T47D (cell line): ENCODE measurements at regions not wholly inside any gene's neighbourhood (a gene's known extent, or its start where the extent isn't known, plus 50 kb on each side); places are given as distances from the start of the nearest gene placed in this dataset.
"Not testable (repeated sequence)": the region's sequence is repeated elsewhere in the genome, so short reads cannot be mapped to it uniquely, and the experiment has no call there.

Experiments
- DNase-seq, 2 experiments: peaks; one replicate each; pipeline versions ENCODE4 v3.0.0 to v3.0.0-alpha.2; 2011 to 2012; ENCODE audit warnings: low read depth in 1 of 2, low spot score in 1 of 2
- JUND ChIP-seq: IDR thresholded peaks from 2 replicates; pipeline ENCODE4 v1.6.1; 2012; ENCODE audit warnings: low read depth
- in situ Hi-C: cut with HindIII; loops from 2 replicates; pipeline ENCODE4 v1.10.0; 2016; ENCODE audit warnings: low sequenced_read_pairs, low pct_unique_long_range_greater_than_20kb

GRCh38 chr11:39365809-39366436, 2093.5 kb downstream of the LRRC4C start:
- in situ Hi-C loops: no loop called here
- TF ChIP-seq JUND: no peak
- peak in 1 of 2 experiments; percentile 77 for DNase-seq

DNA sequence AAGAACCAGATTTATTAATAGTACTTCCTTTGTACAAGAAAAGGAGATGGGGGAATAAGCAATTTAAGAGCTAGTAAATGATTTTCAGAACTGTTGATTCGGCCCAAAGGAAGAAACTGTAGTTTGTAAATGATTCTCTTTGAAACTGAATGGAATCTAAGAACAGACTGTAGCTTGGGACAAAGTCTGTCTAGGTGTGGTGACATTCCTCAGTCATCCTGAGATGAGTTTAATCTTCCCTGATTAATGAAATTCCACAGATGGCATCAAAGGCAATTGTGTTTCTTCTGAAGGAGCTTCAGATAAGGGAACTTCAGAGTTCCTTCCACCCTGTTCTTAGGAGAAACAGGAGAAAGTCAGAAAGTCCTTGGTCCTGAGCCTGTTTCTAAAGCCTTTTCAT, 2095.9 kb downstream of the LRRC4C start:
- in situ Hi-C loops: no loop called here
- no peak for TF ChIP-seq JUND

DNA sequence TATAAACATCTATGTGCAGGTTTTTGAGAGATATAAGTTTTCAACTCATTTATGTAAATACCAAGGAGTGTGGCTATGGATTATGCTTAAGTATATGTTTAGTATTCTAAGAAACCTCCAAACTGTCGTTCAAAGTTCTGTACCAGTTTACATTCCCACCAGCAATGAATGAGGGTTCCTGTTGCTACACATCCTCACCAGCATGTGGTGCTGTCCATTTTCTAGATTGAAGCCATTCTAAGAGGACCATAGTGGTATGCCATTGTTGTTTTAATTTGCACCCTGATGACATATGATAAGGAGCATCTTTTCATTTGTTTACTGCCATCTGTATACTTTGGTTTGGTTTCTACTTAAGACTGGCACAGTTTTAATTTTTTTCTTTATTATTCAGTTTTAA, 2097.9 kb downstream of the LRRC4C start:
- TF ChIP-seq JUND: no peak
- DNase-seq: no peak
- in situ Hi-C loops: no loop called here

More for the DNA sequence above, 2095.9 kb downstream of the LRRC4C start:
- DNase-seq: no peak

GRCh38 chr11:39345834-39346442, 2113.5 kb downstream of the LRRC4C start:
- in situ Hi-C loops: no loop called here
- no peak for DNase-seq
- no peak for TF ChIP-seq JUND

- in situ Hi-C loops: no loop called here
- DNase-seq: no peak
- TF ChIP-seq JUND: no peak
Observed at GRCh38 chr11:39341461-39341860, 2118.0 kb downstream of the LRRC4C start.

GRCh38 chr11:39333006-39333405, 2126.4 kb downstream of the LRRC4C start:
- in situ Hi-C loops: not testable (repeated sequence)

DNA sequence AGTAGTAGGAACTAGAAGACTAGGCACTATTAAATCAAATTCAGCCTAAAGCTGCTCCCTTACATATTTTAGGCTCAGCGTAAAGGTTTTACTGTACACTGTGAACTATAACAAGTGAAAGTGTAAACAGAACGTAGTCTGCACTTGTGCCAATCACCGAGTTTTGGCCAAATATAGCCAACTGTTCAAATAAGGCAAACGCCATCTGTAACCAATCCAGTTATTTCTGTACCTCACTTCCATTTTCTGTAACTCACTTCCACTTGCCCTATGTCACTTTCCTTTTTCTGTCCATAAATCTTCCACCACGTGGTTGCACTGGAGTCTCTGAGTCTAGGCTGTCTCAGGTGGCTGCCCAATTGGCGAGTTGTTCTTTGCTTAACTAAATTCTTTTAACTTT, 2132.2 kb downstream of the LRRC4C start:
- DNase-seq: peak in 1 of 2 experiments; percentile 57
- no peak for TF ChIP-seq JUND
- in situ Hi-C loops: no loop called here

More at GRCh38 chr11:39333006-39333405, 2126.4 kb downstream of the LRRC4C start:
- not testable (repeated sequence) for DNase-seq

DNA sequence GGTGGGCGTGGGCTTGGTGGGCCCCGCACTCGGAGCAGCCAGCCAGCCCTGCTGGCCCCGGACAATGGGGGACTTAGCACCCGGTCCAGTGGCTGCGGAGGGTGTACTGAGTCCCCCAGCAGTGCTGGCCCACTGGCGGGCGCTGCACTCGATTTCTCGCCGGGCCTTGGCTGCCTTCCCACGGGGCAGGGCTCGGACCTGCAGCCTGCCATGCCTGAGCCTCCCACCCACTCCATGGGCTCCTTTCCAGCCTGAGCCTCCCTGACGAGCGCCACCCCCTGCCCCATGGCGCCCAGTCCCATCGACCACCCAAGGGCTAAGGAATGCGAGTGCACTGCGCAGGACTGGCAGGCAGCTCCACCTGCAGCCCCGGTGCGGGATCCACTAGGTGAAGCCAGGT, 2147.6 kb downstream of the LRRC4C start:
- DNase-seq, in situ Hi-C loops: not testable (repeated sequence)

DNA sequence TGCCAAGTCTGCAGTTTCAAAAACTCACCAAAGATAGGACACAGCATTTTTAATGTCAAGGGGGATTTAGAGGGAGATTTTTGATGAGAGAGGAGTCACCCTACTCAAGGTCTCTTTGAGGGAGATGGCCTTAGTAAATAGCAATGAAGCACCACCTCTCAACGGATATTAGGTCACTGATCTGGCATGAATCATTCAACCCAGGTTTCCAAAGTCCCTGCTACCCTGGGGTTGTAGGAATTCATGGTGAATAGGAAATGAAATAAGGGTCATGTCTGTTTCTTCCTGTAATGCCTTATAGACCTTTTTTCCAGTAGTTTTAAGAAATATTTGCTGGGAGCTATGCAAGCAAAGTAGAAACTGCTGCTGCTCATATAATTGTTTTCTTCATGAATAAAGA, 2154.9 kb downstream of the LRRC4C start:
- in situ Hi-C loops: no loop called here
- no peak for TF ChIP-seq JUND
- DNase-seq: no peak

GRCh38 chr11:39294648-39295047, 2164.8 kb downstream of the LRRC4C start:
- in situ Hi-C loops: no loop called here
- no peak for TF ChIP-seq JUND
- DNase-seq: no peak

DNA sequence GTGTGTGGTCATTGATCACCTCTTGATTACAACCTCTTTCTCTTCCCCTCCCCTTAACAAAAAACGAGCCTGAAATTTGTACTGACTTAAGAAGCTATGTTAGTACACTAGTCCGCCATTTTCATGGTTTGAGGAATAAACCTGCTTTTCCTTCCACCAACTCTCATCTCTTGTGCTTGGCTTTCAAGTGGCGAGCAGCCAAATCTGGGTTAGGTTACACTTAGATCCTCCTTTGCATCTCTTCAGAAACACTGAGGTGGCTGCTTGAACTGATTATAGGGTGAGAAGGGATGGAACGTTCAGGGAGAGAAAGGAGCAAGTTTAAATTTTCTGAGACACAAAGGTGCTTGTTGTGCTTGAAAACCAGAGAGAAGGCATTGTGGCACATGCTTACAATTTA, 2171.4 kb downstream of the LRRC4C start:
- in situ Hi-C loops: no loop called here
- no peak for TF ChIP-seq JUND

GRCh38 chr11:39268176-39268690, 2191.2 kb downstream of the LRRC4C start:
- no peak for TF ChIP-seq JUND
- in situ Hi-C loops: no loop called here
- DNase-seq: no peak

More for the DNA sequence above, 2171.4 kb downstream of the LRRC4C start:
- peak in 1 of 2 experiments; percentile 19 for DNase-seq

DNA sequence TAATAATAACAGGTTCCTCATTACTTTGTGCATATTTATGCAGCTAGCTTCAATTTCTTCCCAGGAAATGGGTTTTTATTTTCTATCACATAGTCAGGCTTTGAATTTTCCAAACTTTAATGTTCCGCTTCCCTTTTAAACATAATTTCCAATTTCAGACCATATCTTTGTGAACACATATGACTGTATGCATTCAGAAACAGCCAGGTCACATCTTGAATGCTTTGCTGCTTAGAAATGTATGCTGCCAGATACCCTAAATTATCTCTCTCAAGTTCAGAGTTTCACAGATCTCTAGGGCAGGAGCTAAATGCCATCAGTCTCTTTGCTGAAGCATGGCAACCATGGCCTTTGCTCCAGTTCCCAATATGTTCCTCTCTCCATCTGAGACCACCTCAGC, 2203.8 kb downstream of the LRRC4C start:
- in situ Hi-C loops: no loop called here
- no peak for TF ChIP-seq JUND

More for the DNA sequence above, 2203.8 kb downstream of the LRRC4C start:
- DNase-seq: no peak
